SK-N-SH treated with all-trans-retinoic acid at 6 μM for 48 hours (cell line): ENCODE measurements at regions not wholly inside any gene's neighbourhood (a gene's known extent, or its start where the extent isn't known, plus 50 kb on each side); places are given as distances from the start of the nearest gene placed in this dataset.

Source experiments
- ARNTL ChIP-seq: fragments of 450-650 bp; formaldehyde crosslinking; IDR thresholded peaks from 2 replicates; pipeline ENCODE4 v1.5.0; 2020; ENCODE audit warnings: low read depth, mild to moderate bottlenecking, moderate library complexity, borderline replicate concordance
- ESRRG ChIP-seq: fragments of 250-450 bp; sonication (Bioruptor Pico); IDR thresholded peaks from 2 replicates; pipeline ENCODE4 v1.6.1; 2021; ENCODE audit warnings: mild to moderate bottlenecking
- GLIS3 ChIP-seq: fragments of 250-450 bp; sonication (Bioruptor Pico); IDR thresholded peaks from 2 replicates; pipeline ENCODE4 v1.5.0; 2020; ENCODE audit warnings: mild to moderate bottlenecking, moderate library complexity
- PATZ1 ChIP-seq: fragments of 250-450 bp; sonication (Bioruptor Pico); IDR thresholded peaks from 2 replicates; pipeline ENCODE4 v1.8.0; 2020; ENCODE audit warnings: mild to moderate bottlenecking, moderate library complexity, borderline replicate concordance
- PPARA ChIP-seq: fragments of 250-450 bp; sonication (Bioruptor Pico); IDR thresholded peaks from 2 replicates; pipeline ENCODE4 v1.5.0; 2020; ENCODE audit warnings: mild to moderate bottlenecking, borderline replicate concordance
- TCF4 ChIP-seq: fragments of 250-450 bp; sonication (Bioruptor Pico); IDR thresholded peaks from 2 replicates; pipeline ENCODE4 v1.8.0; 2021; ENCODE audit warnings: mild to moderate bottlenecking, moderate library complexity, borderline replicate concordance
- TOX ChIP-seq: fragments of 250-450 bp; sonication (Bioruptor Pico); IDR thresholded peaks from 2 replicates; pipeline ENCODE4 v1.8.0; 2021; ENCODE audit warnings: mild to moderate bottlenecking, moderate library complexity, borderline replicate concordance
- TSHZ2 ChIP-seq: fragments of 250-450 bp; sonication (Bioruptor Pico); IDR thresholded peaks from 2 replicates; pipeline ENCODE4 v1.5.0; 2020; ENCODE audit warnings: mild to moderate bottlenecking, moderate library complexity
- ZC3H10 ChIP-seq: fragments of 250-450 bp; sonication (Bioruptor Pico); IDR thresholded peaks from 2 replicates; pipeline ENCODE4 v1.5.1; 2021; ENCODE audit warnings: mild to moderate bottlenecking, moderate library complexity
- ZFP3 ChIP-seq: fragments of 250-450 bp; sonication (Bioruptor Pico); IDR thresholded peaks from 2 replicates; pipeline ENCODE4 v1.5.0; 2020; ENCODE audit warnings: mild to moderate bottlenecking, moderate library complexity
- ZFP30 ChIP-seq: fragments of 450-650 bp; formaldehyde crosslinking; IDR thresholded peaks from 2 replicates; pipeline ENCODE4 v1.5.0; 2022; ENCODE audit warnings: mild to moderate bottlenecking, moderate library complexity

- no peak for TF ChIP-seq PPARA (CRISPR knock-in tag)
- TF ChIP-seq ESRRG (CRISPR knock-in tag): no peak
- TF ChIP-seq TSHZ2 (CRISPR knock-in tag): no peak
- TF ChIP-seq ZFP3 (CRISPR knock-in tag): no peak
- no peak for TF ChIP-seq TOX (CRISPR knock-in tag)
- no peak for TF ChIP-seq ZFP30 (CRISPR knock-in tag)
- no peak for TF ChIP-seq GLIS3 (CRISPR knock-in tag)
- TF ChIP-seq PATZ1 (CRISPR knock-in tag): no peak
- TF ChIP-seq TCF4 (CRISPR knock-in tag): no peak
- no peak for TF ChIP-seq ZC3H10 (CRISPR knock-in tag)
- no peak for TF ChIP-seq ARNTL (CRISPR knock-in tag)
Observed at GRCh38 chr3:193046371-193046770, 128.7 kb upstream of the MB21D2 start.
